Stimulated activated CD4-positive, alpha-beta T cell treated with anti-CD3 and anti-CD28 coated beads, Interleukin-15, amount 100 ng/mL, for 48 hours (primary cell): ENCODE measurements at regions not wholly inside any gene's neighbourhood (a gene's known extent, or its start where the extent isn't known, plus 50 kb on each side); places are given as distances from the start of the nearest gene placed in this dataset.
"Not testable (repeated sequence)": the region's sequence is repeated elsewhere in the genome, so short reads cannot be mapped to it uniquely, and the experiment has no call there.

Experiments
- DNase-seq, 2 donors: peaks; one replicate each; pipeline ENCODE4 v3.0.0-alpha.2; 2020; ENCODE audit warnings: low read depth in 2 of 2

DNA sequence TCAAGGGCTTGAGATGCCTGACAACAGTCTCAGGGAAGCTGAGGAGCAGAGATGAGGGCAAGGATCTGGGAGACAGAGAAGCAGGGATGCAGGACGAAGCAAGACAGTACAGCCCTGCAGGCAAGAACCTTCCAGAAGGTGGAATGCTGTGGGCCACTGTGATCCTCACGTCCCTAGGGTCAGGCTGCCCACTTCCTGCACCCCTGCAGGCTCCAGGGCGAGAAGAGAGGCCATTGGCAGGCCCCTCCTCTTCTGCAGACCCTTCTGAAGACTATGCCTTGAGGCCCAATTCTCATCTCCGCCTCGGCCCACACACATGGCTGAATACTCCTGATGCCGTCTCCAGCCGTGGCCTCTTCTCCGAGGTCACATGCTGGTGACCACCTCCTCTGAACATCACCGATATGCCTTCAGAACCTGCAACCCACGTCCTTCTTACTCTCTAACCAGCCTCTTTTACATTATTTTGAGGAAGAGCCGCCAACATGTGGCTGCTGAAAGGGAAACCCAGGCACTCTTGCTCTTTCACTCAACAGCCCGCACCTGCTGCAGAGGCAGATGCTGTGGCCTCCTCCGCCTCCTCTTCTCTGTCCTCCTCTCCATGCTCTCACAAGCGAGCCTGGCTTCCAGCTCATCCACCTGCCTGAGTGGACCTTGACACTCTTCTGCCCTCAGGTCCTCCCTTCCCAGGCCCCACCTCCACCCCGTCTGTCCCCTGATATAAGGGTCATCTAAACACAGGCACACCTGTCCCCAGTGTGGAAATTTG lies 181.5 kb downstream of the IRX2 start:
- no peak for DNase-seq

DNA sequence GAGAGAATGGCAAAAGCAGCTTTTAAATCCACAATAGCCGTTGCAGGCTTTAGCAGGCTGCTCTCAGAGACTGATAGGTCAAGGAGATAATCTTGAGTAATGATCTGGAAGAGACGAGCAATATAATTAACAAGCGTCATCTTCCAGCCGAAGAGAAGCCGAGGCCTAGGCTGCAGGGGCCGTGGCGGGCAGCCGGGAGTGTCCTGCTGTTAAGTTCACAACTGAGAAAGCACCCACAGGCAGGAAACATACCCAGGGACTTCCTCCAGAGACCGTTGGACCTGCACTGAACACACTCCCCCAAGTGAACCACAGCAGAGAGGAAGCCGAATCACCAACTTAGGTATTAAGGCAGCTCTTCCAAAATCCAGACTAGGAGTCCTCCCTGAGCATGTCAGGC lies 182.3 kb downstream of the IRX2 start:
- DNase-seq: no peak

DNA sequence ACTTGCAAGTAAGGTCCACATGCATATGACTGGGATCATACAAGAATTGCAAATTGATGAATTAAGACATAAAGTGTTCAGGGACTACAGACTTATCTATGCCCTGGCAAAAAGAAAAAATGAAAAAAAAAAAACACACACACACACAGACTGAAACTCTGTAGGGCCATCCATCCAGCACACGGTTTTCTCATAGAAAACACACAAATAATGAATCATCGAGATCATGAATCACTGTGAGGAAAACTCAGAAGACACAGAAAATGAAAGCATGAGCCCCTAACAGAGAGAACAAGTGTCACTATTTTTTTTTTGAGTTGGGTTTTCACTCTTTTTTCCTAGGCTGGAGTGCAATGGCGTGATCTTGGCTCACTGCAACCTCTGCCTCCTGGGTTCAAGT lies 185.2 kb downstream of the IRX2 start:
- no peak for DNase-seq

DNA sequence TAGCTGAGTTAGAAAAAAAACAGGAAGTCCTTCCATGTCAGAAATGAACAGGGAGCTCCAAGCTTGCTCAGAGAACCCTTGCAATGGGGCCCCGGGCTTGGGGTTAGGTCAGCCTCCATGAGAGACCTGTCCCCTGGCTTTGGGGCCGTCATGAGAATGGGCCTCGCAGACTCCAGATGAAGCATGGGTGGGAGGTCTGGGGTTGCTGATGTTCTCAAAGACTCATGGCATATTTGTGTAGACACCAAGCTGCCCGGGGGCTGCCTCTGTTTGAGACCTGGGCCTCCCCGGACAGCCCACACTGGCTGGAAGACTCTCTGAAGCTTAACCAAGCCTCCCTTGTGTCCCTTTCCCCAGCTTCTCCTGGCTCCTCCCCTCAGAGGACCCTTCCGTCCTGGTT lies 186.3 kb downstream of the IRX2 start:
- DNase-seq: no peak

DNA sequence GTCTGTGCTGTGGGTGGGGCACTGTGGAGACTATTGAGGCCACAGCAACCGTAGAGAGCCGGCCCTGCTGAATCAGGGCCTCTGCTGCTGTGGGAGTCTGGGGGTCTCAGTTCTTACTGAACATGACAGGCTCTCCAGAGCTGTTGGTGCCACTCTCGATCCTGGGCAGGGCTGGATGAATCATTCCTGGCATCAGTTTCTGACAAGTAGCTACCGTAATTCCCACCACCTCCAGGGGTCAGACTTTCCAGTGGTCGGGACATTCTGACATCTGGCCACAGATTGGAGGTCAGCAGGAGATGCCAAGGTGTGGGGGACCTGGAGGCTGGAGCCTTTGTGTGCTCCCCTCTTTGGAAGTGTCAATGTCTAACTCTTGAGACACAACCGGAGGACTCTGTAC lies 188.4 kb downstream of the IRX2 start:
- no peak for DNase-seq

DNA sequence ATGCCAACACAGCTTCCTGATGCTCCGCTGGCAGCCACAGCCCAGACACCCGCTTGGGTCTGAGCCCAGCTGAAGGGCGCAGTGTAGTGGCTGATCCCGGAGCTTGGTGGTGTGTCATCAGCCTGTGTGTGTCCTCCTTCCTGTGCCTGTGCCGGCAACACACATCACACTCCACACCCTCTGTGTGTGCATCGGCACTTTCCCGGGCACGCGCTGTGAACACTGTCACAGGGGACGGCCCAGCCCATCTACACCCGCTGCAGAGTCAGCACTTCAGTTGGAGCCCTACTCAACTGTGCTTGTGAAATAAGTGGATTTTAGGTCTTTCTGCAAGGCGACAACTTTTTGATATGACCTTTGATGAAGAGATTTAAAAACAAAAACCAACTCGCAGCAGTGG lies 189.4 kb downstream of the IRX2 start:
- no peak for DNase-seq

DNA sequence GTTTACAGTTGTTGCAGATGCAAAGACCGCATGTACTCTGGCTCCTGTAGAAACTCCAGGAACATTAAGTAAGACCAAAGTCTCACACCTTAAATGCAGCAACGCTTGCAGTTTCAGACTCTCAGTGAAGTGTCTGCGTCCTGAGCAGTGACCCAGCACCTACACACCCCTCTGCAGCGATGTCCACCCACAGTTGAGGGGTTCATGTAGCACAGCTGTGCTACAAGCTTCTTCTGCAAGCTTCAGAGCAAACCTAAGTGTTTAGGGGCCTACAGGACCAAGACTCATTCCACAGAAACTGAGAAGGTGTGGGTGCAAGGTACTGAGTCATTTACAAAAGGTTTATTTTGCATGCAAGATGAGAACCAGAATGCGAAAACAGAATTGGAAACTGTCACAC lies 191.0 kb downstream of the IRX2 start:
- DNase-seq: no peak

DNA sequence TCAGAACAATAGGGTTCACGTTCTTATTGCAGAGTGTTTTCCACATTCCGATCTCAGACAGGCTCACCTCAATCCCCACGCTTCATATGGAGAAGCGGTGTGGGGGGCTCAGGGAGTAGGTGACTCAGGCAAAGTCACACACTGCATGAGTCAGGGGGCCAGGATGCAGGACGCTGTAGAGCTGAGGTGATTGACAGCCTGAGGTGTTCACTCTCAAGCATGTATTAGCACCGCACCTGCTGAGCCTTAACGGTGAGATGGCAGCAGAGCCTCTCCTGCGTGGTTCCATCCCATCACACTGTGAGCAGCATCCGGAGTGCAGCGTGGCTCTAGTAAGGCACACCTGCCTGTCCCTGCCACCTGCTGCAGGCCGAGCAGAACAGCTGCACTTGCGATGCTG lies 194.0 kb downstream of the IRX2 start:
- DNase-seq: no peak

DNA sequence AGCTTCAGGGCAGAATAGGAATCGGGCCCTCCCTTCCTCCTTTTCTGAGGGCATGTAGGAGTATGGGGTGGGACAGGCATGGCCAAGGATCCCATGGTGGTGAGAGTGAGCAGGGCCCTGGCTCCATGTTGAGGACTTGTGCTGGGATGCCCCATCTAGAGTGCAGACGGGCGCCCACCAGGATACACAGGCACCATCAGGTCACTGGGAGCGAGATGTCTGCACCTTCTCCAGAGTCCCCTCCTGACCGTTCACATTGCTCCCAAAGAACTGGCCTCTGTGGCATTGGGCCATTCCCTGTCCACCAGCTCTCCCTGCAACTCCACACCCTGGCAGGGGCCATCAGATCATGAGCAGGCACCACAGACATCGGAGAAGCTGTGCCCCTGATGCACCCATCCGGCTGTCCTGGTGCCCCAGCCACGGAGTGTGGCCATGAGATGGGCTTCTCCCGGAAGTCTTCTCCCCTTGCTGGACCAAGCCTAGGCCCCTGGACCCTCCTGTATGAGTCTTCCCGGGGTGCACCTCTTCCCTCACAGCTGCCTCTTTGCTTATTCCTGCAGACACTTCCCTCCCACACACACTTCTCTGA lies 195.0 kb downstream of the IRX2 start:
- DNase-seq: no peak

DNA sequence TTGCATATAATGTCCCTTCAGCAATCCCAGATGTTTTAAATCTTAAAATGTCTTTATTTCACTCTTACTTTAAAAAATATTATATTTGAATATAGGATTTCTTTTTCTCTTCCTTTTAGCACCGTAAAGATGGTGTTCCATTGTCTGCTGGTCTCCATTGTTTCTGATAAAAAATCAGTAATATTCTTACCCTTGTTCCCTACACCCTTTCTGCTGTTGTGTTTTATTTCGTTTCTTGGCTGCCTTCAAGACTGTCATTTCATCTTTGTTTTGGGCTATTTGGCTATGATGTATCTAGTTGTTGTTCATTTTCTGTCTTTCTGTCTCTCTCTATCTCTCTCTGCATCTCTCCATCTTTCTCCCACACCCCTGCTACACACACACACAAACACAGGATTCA lies 197.9 kb downstream of the IRX2 start:
- no peak for DNase-seq

DNA sequence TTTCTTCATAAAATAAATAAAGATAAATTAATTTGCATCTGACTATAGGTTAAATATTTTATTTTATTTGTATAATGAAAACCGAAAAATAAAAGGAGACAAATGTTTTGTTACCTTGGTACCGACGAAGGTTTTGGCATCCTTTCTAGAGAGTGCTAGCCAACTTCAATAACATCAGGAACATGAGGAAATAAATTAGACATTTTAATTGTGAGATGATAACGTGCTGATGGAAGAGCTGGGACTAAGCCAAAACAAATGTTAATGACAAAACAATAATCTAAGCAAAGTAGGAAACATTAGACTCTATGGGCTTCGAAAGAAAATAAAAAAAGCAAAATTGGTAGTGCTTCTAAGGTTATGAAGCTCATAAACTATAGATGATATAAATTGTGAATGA lies 201.0 kb downstream of the IRX2 start:
- no peak for DNase-seq

DNA sequence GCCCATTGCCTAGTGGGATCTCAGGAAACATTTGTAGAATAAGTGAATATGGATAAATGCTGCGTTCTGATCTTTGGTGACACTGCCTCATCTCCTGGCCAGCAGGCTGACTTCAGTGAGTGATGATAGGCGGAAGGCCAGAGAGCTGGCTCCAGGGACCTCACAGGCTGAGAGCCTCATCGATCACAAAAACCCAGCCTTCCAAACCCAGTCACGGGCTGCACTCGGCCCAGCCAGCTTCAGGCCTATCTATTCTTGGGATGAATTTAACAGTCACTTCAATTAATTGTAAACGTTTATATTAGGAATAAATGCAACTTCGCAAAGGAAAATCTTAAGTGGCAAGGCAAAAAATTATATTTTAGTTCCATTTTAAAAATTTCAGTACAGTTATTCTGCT lies 201.6 kb downstream of the IRX2 start:
- DNase-seq: no peak

DNA sequence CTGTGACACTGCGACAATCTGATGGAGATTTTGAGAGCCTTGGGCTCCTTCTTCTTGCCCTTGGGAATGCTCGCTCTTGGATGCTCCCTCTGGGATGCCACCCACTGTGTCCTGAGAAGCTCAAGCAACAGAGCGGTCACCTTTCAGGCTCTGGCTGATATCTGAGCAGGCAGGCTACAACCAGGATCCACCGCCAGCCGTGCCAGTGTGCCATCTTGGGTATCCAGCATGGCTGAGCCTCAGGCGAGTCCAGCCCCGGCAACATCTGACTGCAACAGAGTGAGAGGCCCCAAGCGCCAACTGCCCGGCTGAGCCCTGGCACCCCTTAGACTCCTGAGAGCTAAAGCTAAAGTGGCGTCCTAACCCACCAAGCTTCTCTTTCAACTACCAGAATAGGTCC lies 202.1 kb downstream of the IRX2 start:
- DNase-seq: no peak

DNA sequence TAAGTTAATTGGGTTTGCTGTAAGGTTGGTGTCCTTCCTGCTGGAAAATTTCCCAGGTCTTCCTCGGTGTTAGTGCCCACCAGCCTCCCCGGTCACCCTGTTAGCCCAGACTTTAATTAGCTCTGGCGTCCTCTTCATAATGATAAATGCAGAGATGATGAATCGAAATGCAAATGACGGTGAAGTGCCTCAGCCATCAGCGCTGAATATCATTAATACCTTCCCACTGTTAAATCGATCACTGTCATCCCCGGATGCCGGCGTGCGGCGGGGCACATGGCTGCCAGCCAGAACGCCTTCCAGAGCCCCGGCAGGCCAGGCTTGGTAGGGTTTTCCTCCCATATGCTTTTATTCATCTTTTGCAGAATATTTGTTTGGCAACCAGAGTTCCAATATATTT lies 204.5 kb downstream of the IRX2 start:
- DNase-seq: no peak

DNA sequence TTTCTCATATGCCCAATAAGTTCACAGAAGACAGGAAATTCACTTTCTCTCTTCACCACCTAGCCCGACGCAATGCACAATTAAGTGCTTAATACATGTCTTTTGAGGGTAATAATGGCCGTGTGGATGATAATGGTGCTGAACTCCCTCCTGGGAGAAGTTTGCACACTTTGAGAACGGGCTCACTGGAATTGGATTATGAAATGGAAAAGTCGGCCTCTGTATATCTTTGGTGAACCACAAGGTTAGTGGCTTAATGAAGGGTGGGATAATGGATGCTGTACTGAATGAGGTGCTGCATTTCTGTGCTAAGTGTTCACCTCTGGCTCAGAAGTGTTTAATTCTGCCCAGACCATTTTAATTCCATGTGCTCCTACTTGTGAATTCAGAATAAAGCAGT lies 207.5 kb downstream of the IRX2 start:
- no peak for DNase-seq

DNA sequence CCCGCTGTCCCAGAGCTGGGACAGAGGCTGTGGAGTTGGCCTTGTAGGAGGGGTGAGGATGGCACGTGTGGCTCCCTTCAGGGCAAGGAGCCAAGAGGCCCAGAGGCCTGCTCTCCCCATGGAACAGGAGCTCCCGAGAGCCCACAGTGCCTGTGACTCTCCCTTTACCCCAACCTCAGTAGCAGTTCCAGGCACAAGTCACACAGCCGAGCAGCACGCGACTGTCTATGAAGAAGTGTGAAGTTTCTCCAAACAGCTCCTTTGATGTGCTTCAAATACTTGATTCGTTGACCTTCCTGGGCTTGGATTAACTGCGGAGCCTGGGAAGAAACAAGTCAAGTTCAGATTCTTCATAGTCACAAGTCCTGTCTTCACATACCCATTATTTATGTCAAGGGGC lies 208.7 kb downstream of the IRX2 start:
- DNase-seq: no peak

DNA sequence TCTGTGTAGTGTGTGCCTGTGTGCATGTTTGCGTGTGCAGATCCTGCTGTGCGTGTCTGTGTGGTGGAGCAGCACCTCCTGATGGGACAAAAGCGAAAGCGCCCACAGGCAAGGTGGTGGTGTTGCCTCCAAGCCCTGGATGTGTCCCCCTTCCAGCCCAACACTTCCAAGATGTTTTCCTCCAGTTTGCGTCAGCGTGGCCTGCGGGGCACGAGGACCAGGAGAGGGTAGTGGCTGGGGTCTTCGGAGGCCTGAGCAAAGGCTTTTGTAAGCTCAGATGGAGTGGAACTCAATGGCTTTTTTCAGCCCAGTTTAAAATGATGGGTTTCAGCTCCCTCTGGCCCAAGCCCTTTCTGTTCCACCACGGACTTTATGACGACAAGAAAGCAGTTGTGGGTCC lies 209.5 kb downstream of the IRX2 start:
- DNase-seq: no peak

DNA sequence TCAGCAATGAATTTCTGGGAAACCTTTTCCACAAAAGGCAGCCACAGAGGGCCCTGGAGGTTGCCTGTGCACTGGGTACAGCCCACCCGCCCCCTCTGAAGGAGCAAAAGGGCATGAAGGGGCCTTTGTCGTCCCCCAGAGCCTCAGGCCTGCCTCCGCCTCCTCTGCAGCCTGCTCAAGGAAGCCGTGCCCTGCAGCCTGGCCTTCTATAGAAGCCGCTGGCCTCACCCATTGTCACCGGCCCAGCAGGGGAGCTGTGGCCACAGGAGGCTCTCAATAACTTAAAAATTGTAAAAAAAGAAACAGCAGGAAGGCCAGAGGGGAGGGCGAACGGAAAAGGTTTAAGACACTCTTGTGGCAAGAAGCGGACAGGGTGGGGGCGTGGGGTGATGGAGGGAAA lies 213.3 kb downstream of the IRX2 start:
- no peak for DNase-seq

DNA sequence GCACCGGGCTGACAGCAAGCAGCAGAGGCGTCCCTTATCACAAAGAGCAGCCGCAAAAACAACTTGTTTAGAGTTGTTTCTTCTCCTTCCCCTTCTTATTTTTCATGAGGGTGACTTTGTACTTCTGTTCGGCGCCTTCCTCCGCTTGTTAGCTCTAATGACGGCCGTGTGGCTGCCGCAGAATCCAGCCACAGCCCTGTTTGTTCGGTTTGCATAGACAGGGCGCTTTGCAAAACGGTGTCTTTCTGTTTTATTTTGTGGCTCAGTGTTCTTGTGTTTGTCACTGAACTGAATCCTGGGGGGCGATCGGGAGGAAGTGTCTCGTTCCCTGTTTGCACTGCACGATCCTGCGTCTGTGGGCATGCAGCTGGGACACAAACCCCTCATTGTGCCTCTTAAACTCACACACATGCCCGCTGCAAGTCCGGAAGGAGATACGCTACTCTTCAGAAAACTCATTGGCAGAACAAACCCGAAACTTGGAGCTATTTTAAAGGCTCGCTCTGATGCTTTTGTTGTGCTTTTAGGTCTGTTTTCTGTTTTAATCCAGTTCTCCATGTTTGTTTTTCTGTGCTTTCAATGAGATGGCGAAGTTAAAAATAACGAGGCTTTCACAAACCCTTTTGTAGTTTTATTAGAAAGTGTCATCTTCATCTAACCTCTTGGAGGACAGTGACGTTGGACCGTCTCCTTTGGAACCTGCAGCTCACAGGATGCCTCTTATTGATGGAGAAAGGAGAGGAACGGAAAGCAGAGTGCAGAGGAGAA lies 213.9 kb downstream of the IRX2 start:
- DNase-seq: no peak

DNA sequence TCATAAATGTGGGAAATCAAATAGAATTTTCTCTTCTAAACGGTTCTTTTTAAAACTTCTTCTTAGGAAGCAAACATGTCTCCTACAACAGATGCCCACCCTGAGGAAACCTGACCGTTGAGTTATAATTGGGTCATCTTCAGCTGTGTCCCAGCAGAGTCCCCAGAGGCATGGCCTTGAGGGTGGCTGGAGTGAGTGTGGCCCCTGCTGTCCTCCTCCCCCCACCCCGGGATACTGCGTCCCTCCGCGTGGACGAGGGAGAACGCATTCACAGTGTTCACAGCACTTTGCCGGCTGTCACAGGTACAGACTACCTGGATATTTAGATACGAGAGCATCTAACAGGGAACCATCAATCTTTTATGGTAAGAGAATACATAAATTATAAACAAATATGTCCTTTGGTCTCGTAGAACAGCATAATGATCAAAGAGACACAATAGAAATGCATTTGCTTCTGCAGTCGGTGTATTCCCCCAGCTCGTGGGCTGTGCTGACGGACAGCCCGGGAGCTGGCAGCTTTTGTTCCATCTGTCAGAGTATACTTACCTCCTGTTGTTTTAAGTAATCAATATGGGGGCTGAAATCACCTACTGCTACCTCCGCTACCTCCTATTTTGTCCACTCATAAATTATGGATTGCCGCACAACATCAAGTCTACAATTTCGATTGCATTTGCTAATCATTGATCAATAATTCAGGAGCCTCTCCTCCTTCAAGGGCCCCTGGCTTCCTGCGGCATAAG lies 214.7 kb downstream of the IRX2 start:
- DNase-seq: no peak

DNA sequence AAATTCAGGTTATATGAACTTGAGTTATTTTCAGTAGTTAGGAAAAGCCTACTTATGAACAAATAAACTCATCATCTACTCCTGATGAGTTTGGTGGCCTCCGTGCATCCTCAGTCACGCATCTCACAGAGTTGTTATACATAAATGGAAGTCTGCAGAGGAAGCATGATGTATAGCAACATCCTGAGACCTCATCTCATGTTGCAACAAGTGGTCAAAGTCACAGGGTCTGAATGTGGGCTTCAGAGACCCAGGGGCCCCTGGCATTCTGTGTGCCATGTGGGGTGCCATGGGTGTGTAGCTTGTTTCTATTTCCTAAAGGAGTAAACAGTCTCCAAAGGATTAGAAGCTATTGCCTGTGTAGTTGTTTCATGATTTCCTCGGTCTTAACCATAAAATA lies 216.5 kb downstream of the IRX2 start:
- no peak for DNase-seq

DNA sequence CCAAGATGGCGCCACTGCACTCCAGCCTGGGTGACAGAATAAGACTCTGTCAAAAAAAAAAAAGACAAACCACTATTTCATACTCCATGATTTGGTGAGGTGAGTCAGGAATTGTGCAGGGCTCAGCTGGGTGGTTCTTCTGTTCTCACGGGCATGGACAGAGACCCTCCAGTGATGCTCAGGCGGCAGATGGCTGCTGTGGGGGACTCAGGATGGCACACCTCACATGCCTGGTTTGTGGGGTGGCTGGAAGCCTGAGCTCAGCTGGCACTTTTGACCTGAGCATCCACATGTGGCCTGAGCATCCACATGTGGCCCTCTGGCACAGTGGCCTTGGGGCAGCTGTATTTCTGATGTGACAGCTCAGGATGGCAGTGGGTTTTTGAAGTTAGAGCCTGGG lies 217.2 kb downstream of the IRX2 start:
- DNase-seq: no peak

DNA sequence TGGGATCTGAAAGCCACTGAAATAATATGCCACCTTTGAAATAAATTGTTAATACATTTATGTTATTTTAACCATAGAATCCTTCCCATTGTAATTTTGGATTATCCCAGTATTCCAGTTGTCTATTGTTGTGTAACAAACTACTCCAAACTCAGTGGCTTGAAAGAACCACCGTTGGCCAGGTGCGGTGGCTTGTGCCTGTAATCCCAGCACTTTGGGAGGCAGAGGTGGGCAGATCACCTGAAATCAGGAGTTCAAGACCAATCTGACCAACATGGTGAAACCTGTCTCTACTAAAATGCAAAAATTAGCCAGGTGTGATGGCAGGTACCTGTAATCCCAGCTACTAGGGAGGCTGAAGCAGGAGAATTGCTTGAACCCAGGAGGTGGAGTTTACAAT lies 217.6 kb downstream of the IRX2 start:
- DNase-seq: not testable (repeated sequence)
